ENCODE measurements at regions not wholly inside any gene's neighbourhood (a gene's known extent, or its start where the extent isn't known, plus 50 kb on each side); places are given as distances from the start of the nearest gene placed in this dataset.

- no peaks in the 10 kb centered on the region for H4K20me1 ChIP-seq (replicated peaks in 1 of 2; ENCODE audit: control insufficient read depth in 1 of 2, insufficient read depth in 2 of 2, low read length in 2 of 2)
- ChIA-PET CTCF (ENCODE audit: partially characterized antibody) (no interaction called here), POLR2A (ENCODE audit: partially characterized antibody) (no interaction called here)
- no peak overlapping the region for H2BK5ac ChIP-seq (ENCODE audit: low read depth, low read length)
- no peaks in the 10 kb centered on the region for H3K79me1 ChIP-seq (ENCODE audit: low read depth, low read length)
- H3K27me3 ChIP-seq (replicated peaks in 1 of 4; ENCODE audit: control insufficient read depth in 3 of 4, extremely low read depth in 1 of 4, insufficient read depth in 3 of 4, low read length in 3 of 4) = no peaks in the 10 kb centered on the region
- no peak overlapping the region for H3K27ac ChIP-seq (ENCODE audit: low read depth, low read length)
- 95% methylated on average over 1 of the region's 1 CpG; no CpG with 5 or more reads in 1 of the 2 experiments for WGBS, 2 experiments (ENCODE audit: extremely low coverage in 1 of 2, insufficient coverage in 1 of 2, insufficient read length in 1 of 2, insufficient replicate concordance in 2 of 2, low coverage in 1 of 2, low lambda C conversion rate in 2 of 2, missing lambda C conversion rate in 1 of 2)
- no peaks in the 10 kb centered on the region for H3K36me3 ChIP-seq (ENCODE audit: control insufficient read depth in 2 of 4, insufficient read depth in 4 of 4, low read length in 3 of 4)
- H4K91ac ChIP-seq (replicated peaks; ENCODE audit: insufficient read length, low read length) = no peak overlapping the region
- no peak overlapping the region for H4K8ac ChIP-seq (ENCODE audit: extremely low read depth, insufficient read depth, low read length)
- H4K5ac ChIP-seq (ENCODE audit: insufficient read length, low read depth, low read length) = no peak overlapping the region
- H2AK5ac ChIP-seq (ENCODE audit: low read depth, low read length) = no peak overlapping the region
- H3K4ac ChIP-seq (replicated peaks; ENCODE audit: insufficient read length, low read depth, low read length) = no peak overlapping the region
- H3K14ac ChIP-seq (ENCODE audit: insufficient read length) = no peak overlapping the region
- no peaks in the 10 kb centered on the region for H3K4me1 ChIP-seq (replicated peaks in 1 of 4; ENCODE audit: control insufficient read depth in 3 of 4, insufficient read depth in 4 of 4, low read length in 3 of 4)
- H3K18ac ChIP-seq (ENCODE audit: extremely low read depth, low read length) = no peak overlapping the region
- no peak overlapping the region for H2BK120ac ChIP-seq (replicated peaks; ENCODE audit: low read depth, low read length)
- TF ChIP-seq BACH1 (IDR thresholded peaks at IDR 0.05; ENCODE audit: low read length) = no peak
- TF ChIP-seq KDM1A (IDR thresholded peaks at IDR 0.05; ENCODE audit: borderline replicate concordance, low read length) = no peak
- no peak for TF ChIP-seq SP1 (IDR thresholded peaks at IDR 0.05; ENCODE audit: low read depth, low read length)
- TF ChIP-seq TBP (IDR thresholded peaks at IDR 0.05; ENCODE audit: low read depth, low read length) = no peak
- no peak for TF ChIP-seq NRF1 (IDR thresholded peaks at IDR 0.05; ENCODE audit: low read depth, low read length)
- TF ChIP-seq CHD1 (IDR thresholded peaks at IDR 0.05; ENCODE audit: low read depth, low read length) = no peak
- no peak for FAIRE-seq
- no peaks in the 10 kb centered on the region for H3K9me3 ChIP-seq (ENCODE audit: insufficient read depth in 2 of 2, low read depth in 1 of 2, low read length in 1 of 2)
- H3K23me2 ChIP-seq (ENCODE audit: low read depth, low read length) = no peaks in the 10 kb centered on the region
- no peak overlapping the region for H3K4me3 ChIP-seq (ENCODE audit: extremely low read depth in 1 of 4, insufficient read depth in 2 of 4, low read depth in 3 of 4, low read length in 4 of 4)
- H3K79me2 ChIP-seq (ENCODE audit: control insufficient read depth in 1 of 2, insufficient read depth in 2 of 2, low read length in 2 of 2) = no peaks in the 10 kb centered on the region
- no peak overlapping the region for H2BK20ac ChIP-seq (ENCODE audit: low read length)
- no peak overlapping the region for H3K56ac ChIP-seq (replicated peaks; ENCODE audit: insufficient read length, low read depth, low read length)
- DNase-seq (ENCODE audit: low read depth in 1 of 2, low spot score in 2 of 2) = no peak
- no peak overlapping the region for H2BK15ac ChIP-seq (ENCODE audit: low read length)
- H2AFZ ChIP-seq (ENCODE audit: low read length) = no peak overlapping the region
- no peak overlapping the region for H2BK12ac ChIP-seq (ENCODE audit: low read depth, low read length)
- H3K23ac ChIP-seq (ENCODE audit: insufficient read length) = no peak overlapping the region
- H3K9ac ChIP-seq (replicated peaks in 1 of 4; ENCODE audit: extremely low read depth in 1 of 4, low read depth in 3 of 4, low read length in 3 of 4) = no peak overlapping the region
- no peak overlapping the region for H3K4me2 ChIP-seq (ENCODE audit: insufficient read depth in 1 of 2, low read depth in 2 of 2, low read length in 2 of 2)
Measured at GRCh38 chr4:160810941-160811340, 1352.9 kb downstream of the FSTL5 start.

All from H1 (cell line).